ENCODE measurements at regions not wholly inside any gene's neighbourhood (a gene's known extent, or its start where the extent isn't known, plus 50 kb on each side); places are given as distances from the start of the nearest gene placed in this dataset.
"Not testable (repeated sequence)": the region's sequence is repeated elsewhere in the genome, so short reads cannot be mapped to it uniquely, and the experiment has no call there.

GRCh38 chr9:82489201-82489821 lies 500.7 kb downstream of the SPATA31D1 start:
- DNase-seq (ENCODE audit: low read depth in 4 of 4, low spot score in 3 of 4): peak in 2 of 4 donors; percentile 22 to 31

- DNase-seq (ENCODE audit: low read depth in 4 of 4, low spot score in 3 of 4): no peak
Measured at GRCh38 chr9:82490019-82490499, 501.5 kb downstream of the SPATA31D1 start.

DNA sequence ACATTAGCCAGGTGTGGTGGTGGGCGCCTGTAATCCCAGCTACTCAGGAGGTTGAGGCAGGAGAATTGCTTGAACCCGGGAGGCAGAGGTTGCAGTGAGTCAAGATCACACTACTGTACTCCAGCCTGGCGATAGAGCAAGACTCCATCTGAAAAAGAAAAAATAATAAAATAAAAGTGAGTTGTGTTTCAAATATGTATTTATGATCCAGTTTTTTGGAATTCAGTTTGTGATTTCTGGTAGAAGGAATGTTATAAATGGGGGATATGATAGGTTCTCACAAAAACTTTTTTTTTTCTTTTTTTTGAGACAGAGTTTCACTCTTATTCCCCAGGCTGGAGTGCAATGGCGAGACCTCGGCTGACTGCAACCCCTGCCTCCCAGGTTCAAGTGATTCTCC lies 502.2 kb downstream of the SPATA31D1 start:
- DNase-seq (ENCODE audit: low read depth in 4 of 4, low spot score in 3 of 4): not testable (repeated sequence)

DNA sequence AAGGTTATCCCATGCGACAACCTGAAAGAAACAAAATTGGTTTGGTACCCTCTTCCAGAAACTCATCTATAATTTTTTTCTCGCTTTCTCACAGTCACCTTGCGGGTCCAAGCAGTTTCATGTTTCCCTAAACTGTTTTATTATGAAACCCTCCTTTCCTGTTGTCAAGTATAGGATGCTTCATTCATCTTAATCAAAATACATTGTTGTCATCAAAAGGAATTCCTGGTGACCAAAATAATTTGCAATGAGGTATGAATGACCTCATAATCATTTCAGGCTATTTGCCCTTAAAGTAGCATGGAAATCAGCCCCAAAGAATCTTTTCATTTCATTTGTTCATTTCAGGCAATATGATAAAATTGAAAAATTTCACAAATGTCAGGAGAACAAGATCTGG lies 503.0 kb downstream of the SPATA31D1 start:
- no peak for DNase-seq (ENCODE audit: low read depth in 4 of 4, low spot score in 3 of 4)

DNA sequence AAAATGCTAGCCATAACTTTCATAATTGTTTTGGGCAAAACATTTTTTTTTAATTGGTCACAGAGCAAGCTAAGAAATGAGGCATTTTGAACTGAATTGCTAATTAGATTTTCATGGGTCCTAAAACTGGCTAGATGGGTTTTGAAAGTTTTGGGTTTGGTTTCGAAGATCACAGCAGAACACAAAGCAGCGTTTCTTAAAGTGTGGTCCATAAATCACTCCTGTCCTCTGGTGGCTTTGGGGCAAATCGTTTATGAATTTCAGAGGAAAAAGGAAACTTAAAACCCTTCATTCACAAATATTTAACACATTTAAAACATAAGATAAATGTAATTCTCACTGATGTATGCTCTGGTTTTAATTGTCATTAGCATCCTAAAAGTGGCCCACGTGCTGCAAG lies 503.7 kb downstream of the SPATA31D1 start:
- DNase-seq (ENCODE audit: low read depth in 4 of 4, low spot score in 3 of 4): no peak

DNA sequence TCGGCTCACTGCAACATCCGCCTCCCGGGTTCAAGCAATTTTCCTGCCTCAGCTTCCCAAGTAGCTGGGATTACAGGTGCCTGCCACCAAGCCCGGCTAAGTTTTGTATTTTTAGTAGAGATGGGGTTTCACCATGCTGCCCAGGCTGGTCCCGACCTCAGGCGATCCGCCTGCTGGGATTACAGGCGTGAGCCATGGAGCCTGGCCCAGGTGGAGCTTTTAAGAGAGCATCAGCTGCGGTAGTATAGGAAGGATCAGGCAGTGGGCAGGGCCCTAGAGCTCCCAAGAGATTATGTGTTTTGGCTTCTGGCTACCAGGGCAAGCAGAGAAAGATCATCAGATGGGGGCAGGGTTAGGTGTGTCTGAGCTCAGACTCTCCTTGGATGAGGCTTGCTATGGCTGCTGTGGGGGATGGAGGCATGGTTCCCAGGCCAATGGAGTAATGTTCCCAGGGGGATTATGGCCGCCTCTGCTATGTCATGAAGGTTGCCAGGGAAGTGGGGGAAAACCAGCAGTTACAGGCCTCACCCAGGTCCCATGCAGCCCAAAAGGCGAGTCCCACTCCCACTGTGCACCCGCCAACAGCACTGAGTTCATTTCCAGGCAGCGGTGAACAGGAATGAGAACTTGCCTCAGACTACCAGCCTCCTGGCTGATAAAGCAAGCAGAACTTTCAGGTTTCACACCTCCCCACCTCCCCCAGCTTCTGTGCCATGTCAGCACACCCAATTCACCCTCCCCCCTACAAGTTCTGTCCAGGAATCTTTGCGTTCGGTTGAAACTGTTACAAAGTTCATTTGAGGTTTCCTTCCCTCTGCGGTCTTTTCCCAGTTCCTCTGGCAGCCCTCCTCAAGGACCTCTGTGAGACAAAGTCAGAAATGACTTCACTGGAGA lies 507.6 kb downstream of the SPATA31D1 start:
- no peak for DNase-seq (ENCODE audit: low read depth in 4 of 4, low spot score in 3 of 4)

DNA sequence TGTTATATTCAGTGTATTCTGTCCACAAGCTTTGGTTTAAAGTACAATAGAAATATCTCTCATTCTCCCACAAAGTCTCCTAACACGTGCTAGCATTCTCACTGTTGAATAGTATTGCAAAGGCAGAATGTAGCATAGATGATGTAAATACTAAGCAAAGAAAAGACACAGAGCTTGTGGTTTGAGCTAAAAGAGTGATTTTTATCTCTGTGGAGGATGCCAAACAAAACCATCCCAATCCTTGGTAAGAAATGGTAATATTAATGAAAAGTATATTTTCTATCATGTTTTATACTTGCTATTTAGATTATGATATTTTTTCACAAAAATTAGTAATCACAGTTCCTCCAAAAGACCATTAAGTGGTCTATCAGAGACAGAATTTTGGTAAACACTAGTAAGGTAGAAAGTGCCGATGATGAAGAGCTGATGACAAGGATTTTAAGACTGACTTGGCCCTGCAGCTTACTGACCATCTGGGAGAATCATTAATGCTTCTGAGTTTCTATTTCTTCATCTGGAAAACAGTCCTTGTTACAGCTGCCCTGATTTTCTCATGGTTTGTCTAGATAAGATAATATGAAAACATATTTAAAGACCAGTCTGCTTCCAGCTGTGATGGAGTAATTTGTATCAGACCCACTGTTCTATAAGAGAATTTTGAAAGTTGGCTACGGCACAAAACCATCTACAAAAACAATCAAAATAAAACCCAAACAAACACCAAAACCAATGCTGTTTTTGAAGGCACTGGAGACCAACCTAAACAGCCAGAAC lies 510.2 kb downstream of the SPATA31D1 start:
- DNase-seq (ENCODE audit: low read depth in 4 of 4, low spot score in 3 of 4): no peak

DNA sequence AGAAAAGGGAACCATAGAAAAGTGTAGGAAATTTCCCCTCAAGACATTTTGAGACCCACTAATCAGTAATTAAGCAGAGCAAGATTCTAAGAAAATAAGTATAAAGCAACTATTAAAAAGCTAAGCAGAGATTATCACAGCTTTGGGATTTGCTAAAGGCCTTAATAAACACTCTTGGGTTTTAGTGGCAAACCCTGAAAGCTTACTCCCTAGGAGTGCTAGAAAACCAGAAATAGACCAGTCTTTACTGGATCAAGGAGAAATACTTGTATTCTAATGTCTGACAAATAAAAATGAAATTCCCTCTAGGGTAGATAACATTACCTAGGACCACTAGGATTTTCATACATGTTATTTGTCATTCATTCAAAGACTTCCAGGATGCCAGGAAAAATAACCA lies 510.8 kb downstream of the SPATA31D1 start:
- no peak for DNase-seq (ENCODE audit: low read depth in 4 of 4, low spot score in 3 of 4)

DNA sequence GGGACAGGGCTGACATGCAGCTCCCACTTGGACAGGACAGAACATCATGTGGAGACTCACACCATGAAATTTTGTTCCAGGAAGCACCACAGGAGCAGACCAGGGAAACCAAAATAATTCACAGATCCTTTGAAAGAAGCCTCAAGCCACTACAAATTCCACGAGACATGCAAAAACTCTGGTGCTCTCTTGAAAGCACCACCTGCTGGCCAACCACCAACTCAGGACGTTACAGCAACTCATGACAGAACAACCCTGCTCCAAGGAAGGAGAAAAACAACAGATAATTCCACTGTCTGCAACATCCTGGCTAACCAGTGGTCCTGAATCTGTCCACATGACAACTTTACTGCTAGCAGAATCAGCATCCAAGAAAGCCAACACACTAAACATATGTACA lies 516.0 kb downstream of the SPATA31D1 start:
- no peak for DNase-seq (ENCODE audit: low read depth in 4 of 4, low spot score in 3 of 4)

- DNase-seq (ENCODE audit: low read depth in 4 of 4, low spot score in 3 of 4): no peak
Measured at GRCh38 chr9:82511626-82512025, 523.1 kb downstream of the SPATA31D1 start.

DNA sequence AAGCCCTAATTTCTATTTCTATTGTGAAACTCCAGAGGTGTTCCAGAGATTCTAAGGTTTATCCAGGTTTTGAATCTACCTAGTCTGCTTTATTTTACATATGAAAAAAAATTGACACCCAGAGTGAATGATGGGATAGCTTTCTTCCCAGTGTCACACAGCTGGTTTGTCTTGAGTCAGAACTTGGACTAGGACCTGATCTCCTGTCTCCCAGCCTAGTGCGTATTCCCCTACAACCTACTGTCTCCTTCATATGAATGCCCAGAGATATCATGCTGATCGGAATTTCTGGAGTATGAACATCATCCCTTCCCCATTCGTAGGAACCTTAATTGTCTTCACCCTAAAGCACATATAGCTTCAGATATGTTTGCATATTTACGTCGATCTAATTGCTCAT lies 524.2 kb downstream of the SPATA31D1 start:
- no peak for DNase-seq (ENCODE audit: low read depth in 4 of 4, low spot score in 3 of 4)

- no peak for DNase-seq (ENCODE audit: low read depth in 4 of 4, low spot score in 3 of 4)
Measured at GRCh38 chr9:82513242-82513751, 524.7 kb downstream of the SPATA31D1 start.

DNA sequence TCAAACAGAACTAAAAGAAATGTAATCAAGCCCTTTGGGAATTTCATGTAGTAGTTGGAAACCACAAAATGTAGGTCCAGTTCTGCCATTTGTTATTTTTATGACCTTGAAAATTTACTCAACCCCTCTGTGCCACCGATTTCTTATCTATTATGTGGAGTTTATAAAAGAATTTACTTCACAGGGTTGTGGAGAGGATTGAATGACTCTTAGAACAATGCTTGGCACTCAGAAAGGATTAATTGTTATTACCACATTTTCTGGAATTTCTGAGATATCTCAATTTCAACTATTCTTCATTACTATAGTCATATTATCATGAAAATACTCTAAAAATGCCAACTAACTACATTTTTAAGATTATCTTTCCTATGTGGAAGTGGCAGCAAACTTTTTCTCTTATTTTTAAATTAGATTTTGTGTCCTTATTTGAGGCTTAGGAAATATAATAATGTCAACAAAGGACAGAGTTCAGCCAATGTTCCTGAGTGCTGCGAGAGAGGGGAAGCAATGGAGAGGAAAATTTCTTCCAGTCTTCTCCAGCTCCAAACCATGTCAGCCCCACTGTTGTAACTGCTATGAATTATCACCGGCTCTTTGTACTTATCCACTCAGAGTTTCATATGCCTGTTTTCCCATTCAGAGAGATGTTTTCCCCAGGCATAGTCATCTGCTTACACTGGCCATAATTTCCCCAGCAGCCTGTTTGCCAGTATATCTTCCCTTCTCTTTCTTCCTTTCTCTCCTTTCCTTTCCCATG lies 525.6 kb downstream of the SPATA31D1 start:
- DNase-seq (ENCODE audit: low read depth in 4 of 4, low spot score in 3 of 4): no peak

GRCh38 chr9:82518868-82519267 lies 530.3 kb downstream of the SPATA31D1 start:
- no peak for DNase-seq (ENCODE audit: low read depth in 4 of 4, low spot score in 3 of 4)

GRCh38 chr9:82519332-82519731 lies 530.8 kb downstream of the SPATA31D1 start:
- DNase-seq (ENCODE audit: low read depth in 4 of 4, low spot score in 3 of 4): no peak

DNA sequence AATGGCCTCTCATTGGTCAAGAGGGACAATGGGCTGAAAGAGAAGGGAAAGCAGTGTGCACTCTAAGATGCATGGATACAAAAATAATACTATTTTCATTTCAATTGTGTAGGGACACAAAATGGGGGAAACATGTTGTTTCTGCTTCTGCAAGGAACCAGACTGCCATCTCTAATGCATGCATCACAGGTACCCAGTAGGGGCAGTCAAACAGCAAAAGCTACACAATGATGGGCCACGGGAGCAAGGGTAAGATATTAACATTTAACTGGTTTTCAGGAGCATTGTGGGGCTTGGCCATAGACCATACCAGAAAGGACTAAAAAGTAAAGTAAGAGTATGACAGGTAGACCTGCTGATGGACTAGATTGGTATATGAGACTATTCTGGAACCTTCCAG lies 535.8 kb downstream of the SPATA31D1 start:
- no peak for DNase-seq (ENCODE audit: low read depth in 4 of 4, low spot score in 3 of 4)

DNA sequence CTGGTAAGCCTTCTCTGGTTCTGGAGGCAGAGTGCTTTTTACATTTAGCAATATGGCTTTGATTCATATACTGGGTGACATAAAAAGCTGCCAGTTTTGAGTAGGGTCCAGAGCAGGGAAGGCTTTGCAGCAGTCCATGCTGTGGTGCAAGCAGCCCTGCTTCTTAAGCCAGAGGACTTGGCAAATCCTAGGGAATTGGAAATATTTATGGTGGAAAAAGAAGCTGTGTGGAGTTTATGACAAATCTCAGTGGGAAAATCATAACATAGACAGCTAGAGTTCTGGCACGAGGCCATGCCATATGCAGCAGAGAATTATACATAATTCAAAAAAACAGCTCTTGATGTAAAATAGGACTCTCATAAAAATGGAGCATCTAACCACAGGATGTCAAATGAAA lies 536.4 kb downstream of the RASEF start:
- DNase-seq (ENCODE audit: low read depth in 4 of 4, low spot score in 3 of 4): no peak

DNA sequence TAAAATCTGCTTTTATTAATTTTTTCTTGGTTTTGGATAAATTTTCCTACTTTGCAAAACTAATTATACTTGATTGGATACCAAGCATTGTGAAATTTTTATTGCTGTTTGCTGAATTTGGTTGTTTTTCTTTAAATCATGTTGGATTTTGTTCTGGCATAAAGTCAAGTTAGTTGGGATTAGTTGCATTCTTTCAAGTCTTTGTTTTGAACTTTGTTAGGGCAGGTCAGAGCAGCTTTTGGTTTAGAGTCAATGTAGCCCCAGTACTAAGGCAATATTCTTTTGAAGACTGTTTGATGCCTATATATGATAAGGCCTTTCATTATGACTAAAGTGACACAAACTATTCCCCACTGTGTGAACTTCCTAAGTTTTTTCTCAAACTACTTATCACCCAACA lies 531.1 kb downstream of the RASEF start:
- no peak for DNase-seq (ENCODE audit: low read depth in 4 of 4, low spot score in 3 of 4)

- no peak for DNase-seq (ENCODE audit: low read depth in 4 of 4, low spot score in 3 of 4)
Measured at GRCh38 chr9:82532504-82533180, 530.3 kb downstream of the RASEF start.
